OCI-M2 (cell line): ENCODE measurements at regions not wholly inside any gene's neighbourhood (a gene's known extent, or its start where the extent isn't known, plus 50 kb on each side); places are given as distances from the start of the nearest gene placed in this dataset.
"Not testable (repeated sequence)": the region's sequence is repeated elsewhere in the genome, so short reads cannot be mapped to it uniquely, and the experiment has no call there.

Experiments
- DNase-seq: peaks from one replicate; lab custom pipeline; 2025; ENCODE audit not compliant: unreplicated experiment; lab: John Stamatoyannopoulos, UW

DNA sequence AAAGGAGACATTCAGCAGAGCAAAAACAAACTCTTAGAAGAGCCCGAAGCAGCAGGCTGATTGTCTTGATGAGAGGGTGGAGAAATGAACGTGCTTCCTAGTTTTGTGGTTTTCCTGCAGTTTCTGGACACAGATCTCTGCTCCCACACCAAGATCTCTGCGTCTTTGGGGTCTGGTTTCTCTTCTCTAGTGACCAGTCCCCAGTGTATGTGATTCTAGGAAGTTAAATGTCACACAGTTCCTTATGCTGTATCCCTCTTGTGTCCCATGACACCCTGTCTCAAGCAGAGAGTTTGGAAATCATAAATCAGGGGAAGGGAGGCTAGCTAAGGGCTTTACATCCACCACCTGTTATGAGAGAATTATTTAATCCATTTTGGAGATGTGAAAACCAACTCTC lies 55.4 kb upstream of the KLF14 start:
- DNase-seq = no peak

DNA sequence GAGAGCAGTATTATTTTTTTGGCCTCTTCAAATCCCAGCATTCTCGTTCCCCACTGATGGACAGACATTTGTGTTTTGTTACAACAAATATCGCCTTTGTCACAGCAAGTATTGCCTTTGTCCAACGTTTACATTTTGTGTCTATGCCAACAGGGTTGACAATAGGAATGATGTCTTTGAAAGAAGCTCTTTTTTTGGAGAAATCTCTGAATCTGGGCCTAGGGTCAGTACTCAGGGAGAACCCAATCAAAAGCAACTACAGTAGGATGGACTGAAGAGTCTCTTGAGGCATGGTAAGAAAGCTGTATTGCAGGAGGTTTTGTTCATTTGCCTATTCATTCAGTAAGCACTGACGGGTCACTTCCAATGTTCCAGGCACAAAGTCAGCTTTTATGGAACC lies 57.7 kb upstream of the KLF14 start:
- no peak for DNase-seq

DNA sequence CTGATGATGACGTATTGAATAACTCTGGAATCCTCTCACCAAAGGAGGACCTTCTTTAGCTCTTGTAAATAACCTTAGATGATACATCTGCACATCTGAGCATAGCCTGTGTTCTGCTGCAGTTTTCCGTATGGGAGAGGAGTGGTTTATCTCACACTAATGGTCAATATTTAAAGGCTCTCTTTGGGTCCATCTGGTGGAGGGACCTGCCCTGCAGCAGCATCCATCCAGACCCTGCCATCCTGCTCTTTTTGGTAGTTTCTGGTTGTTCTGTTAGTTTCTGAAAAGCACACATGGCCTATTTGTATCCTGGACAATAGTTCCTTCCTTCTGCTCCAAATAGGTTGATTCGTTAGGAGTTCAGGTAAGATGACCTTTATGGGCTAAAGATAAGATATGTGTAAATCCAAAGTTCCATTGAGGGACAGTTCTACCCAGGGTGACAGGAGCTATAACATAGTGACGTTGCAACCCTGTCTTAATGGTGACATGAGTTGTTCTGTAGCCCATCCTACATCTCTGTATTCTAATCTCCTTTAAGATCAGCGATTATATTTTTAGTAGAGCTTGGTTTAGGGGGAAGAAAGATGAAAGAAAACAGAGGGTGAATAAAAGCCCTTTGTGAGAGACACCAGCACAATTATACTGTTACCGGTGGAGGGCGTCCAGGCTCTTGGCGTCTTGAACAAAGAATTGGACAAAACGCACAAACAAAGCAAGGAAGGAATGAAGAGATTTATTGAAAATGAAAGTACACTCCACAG lies 60.0 kb upstream of the KLF14 start:
- no peak for DNase-seq

DNA sequence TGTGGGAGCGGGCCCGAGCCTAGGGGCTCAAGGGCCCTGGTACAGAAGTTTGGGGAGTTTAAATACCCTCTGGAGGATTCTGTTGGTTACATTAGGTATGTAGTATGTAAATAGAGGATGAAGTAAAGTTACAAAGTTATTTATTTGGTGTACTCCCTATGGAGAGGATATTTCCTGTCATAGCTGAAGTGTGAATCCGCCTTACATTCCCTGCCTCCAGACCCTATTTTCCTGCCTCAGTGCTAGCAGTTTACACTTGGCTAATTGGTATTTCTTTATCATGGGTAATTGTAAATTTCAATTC lies 60.6 kb upstream of the KLF14 start:
- no peak for DNase-seq

DNA sequence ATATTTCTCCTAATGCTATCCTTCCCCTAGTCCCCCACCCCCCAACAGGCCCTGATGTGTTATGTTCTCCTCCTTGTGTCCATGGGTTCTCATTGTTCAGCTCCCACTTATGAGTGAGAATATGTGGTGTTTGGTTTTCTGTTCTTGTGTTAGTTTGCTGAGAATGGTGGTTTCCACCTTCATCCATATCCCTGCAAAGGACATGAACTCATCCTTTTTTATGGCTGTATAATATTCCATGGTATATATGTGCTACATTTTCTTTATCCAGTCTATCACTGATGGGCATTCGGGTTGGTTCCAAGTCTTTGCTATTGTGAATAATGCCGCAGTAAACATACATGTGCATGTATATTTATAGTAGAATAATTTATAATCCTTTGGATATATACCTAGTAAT lies 62.4 kb upstream of the KLF14 start:
- not testable (repeated sequence) for DNase-seq

DNA sequence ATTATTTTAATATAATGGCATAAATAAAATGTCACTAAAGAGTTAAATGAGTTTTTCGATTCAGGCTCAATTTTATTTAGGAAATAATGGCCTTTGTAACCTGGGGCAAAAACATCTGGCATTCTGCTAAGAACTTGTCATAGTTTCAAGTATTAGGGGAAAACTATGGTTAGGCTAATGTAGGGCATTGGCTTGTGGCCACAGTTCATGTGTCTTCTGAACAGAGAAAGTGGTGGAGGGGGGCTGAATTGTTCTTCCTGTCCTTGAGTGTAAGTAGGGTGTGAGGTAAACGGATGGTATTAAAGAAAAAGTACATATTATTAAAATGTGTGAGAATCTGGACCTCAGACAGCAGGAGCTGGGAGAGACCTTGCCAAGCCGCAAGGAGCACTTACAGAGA lies 69.1 kb upstream of the KLF14 start:
- DNase-seq = no peak

DNA sequence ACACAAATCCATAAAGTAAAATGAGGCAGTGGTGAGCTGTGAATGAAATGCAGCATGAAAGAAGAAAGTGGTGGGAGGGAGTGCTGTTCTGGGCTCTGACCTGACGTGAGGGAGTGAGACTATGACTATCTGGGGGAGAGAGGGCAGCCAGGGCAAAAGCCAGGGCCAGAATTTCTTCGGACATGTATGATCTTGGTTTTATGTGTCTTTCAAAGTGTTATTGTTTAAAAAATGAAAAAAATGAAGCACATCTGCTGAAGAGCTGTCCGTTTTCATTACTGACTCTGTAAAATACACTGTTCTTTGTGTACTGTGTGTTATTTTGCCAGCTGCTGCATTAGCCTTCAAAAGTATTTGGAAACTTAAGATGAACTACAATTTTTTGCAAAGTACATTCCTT lies 70.2 kb upstream of the KLF14 start:
- DNase-seq = no peak

DNA sequence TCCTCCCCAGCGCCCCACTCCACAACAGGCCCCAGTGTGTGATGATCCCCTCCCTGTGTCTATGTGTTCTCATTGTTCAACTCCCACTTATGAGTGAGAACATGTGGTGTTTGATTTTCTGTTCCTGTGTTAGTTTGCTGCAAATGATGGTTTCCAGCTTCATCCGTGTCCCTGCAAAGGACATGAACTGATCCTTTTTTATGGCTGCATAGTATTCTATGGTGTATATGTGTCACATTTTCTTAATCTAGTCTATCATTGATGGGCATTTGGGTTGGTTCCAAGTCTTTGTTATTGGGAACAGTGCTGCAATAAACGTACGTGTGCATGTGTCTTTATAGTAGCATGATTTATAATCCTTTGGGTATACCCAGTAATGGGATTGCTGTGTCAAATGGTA lies 78.8 kb upstream of the KLF14 start:
- not testable (repeated sequence) for DNase-seq

DNA sequence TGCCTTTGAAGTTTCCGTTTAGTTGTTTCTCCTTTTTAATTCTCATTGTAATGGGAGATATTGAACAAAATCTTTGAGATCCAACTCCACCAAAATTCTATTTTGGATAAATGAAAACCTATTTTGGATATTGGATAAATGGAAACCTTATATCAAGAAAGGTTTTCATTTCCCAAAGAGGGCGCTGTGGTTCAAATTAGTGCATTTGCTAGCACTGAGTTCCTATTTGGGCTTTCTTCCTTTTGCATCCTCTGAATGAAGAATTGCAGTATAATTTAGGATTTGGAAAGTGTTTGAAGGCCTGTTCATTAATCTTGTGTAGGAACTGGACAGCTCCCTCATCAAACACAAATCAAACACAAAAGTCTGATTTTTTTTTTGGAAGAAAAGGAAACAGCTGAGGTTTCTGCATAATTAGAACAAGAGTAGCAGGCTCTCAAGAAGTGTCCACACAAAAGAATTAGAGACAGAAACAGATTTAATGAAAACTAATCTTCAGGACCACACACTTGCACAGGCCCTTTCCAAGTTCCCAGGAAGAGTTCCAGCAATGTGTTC lies 80.8 kb upstream of the KLF14 start:
- no peak for DNase-seq

DNA sequence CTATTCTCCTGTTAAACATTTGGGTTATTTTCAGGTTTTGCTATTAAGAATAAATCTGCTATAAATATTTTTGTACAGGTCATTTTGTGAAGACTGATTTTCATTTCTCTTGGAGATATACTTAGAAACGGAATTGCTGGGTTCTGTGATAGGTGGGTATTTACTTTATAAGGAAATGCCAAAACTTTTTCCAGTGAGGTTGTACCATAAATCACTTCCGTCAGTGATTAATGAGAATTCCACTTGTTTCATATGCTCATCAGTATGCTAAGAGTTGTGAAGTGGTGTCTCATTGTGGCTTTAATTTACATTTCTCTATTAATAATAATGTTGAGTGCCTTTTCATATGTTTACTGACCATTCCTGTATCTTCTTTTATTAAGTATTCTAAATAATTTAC lies 84.0 kb upstream of the KLF14 start:
- no peak for DNase-seq

DNA sequence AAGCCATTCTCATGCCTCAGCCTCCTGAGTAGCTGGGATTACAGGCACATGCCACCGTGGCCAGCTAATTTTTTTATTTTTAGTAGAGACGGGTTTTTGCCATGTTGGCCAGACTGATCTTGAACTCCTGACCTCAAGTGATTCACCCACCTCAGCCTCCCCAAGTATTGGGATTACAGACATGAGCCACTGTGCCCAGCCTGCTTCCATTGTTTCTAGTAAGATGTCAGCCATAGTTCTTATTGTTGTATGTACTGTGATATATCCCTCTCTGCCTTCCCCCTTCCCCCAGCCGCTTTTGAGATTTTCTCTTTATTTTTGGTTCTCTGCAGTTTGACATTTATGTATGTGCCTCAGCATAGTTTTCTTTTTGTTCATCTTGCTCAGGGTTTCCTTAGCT lies 87.9 kb upstream of the KLF14 start:
- DNase-seq = no peak

DNA sequence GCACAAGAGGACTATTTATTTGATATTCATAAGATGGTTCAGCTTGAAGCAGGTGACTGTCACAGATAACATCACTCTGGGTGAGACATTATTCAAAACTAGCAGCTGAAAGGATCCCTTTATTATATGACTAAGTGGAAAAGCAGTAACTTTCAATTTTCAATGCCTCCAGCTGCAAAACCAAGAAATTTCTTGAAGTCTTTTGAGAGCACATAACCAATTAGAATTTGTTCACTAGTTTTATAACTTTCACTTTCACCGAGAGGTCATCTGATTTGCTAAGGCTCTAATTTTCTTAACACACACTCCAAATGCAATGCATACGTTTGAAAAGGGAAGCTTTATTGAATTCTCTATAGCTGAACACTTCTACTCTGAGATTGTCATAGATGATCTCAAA lies 88.6 kb upstream of the KLF14 start:
- no peak for DNase-seq

DNA sequence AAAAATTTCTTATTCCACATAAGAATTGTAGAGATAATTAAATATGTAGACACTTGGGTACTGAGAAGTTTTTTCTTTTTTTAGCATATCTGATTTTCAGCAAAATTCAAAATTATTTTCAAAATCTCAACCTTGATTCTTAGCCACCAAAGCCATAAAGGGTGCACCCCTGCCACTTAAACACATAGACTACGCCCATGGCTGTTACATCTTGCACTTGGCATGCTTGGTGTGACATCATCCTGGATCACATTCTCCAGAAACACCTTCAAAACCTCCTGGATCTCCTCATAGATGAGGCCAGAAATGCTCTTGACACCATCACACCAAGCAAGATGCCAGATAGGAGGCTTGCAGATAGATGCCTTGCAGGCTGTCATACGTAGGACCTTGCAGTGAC lies 89.1 kb upstream of the KLF14 start:
- no peak for DNase-seq

DNA sequence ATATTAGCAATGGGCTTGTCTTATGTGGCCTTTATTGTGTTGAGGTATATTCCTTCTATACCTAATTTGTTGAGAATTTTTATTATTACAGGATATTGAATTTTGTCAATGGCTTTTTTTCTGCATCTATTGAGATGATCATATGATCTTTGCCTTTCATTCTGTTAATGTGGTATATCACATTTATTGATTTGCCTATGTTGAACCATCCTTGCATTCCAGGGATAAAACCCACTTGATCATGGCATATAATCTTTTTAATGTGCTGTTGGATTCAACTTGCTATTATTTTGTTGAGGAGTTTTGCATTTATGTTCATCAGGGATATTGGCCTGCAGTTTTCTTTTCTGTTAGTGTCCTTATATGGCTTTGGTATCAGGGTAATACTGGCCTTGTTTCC lies 91.8 kb upstream of the KLF14 start:
- no peak for DNase-seq

DNA sequence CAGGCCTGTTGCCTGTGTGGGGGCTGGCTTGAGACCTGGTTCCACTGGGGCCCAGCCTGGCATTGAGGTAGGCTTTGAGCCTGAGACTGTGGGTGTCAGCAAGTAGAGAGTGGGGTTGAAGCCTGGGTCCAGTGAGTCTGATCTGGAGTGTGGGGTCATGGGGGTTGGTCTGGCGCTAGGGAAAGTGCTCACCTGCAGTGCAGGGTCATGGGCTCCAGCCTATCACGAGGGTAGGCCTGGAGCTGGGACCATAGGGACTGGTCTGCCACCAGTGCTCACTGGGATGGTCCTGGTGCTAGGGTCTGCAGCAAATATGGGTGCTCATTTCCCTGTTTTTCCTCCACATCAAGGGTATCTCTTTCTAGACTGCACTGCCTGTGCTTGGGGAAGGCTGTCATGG lies 95.4 kb upstream of the KLF14 start:
- no peak for DNase-seq

DNA sequence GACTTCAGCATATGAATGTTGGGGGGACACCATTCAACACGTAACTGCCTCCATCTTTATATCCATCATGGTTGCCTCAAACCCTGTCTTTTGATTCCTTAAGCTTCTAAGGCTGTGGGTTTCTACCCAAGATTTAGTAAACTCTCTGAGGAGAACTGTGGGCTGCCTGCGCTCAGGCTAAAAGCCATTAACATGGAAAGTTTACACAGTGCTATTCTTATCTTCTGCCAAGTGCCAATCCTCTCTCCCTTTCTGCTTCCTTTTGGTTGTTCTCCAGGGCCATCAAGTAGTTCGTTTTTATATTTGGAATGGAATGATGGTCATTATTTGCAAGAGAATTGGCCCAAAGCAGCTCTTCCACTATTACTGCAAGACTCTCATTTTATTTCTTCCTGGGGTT lies 97.3 kb upstream of the KLF14 start:
- no peak for DNase-seq

DNA sequence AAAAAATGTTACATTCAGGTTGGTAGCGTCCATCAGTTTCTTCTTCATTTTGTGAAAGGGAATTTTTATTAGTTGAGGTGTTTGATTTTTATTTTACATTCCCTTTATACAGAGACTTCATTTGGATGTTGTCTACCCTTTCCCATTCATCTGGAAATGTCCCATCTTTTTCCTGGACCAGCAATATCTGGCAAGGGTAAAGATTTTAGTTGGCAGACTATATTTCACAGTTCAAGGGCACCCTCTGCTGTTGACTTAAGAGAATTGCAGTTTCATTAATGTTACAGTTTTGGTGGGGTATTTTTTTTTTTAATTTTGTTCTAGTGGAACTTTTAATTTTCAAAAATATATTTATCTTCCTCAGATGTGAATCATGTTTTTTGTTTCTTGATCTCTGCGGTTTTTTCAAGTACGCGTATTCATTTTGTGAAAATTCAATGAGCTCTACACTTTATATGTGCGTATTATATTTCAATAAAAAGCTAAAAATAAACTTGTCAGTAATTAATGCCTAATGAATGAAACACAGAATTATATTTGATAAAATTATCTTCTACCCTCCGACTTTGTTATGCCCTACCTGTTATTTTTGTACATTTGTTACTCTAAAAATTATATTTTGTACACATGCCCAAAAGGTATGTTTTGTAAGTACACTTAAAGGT lies 97.9 kb upstream of the KLF14 start:
- no peak for DNase-seq

DNA sequence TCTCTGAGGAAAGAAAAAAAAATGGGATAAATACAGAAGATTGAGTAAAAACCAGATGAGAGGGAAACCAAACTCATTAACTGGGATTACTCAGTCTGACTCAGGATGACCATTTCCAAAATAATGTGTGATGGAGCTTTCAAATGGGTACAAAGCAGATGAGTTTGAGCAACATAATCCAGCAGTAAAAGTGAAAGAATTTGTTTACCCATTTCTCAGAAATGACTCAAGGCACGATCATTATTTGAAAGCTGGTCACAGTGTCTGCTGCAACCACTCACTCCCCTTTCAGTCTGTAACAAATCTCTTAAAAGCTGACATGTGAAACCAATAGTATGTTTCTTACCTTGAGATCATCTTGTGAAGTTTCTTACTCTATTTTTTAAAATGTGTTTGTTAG lies 104.7 kb upstream of the KLF14 start:
- no peak for DNase-seq

DNA sequence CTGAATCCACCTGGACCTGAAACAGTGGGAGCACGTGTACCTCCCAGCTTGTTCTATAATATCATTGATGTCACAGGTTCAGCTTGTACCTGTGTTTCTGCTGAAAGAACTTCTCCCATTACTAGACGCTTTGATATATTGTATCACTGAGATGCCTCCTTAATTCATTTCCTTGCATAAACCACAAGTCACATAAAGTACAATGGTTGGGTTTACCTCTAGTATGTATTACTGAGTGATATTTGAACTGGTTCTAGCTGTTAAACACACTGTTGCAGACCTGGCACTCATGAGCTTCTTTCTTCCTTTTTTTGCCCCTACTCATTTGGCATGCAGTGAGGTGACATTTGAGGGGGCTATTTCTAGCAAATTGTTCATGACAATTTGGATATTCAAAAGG lies 106.6 kb upstream of the KLF14 start:
- no peak for DNase-seq

DNA sequence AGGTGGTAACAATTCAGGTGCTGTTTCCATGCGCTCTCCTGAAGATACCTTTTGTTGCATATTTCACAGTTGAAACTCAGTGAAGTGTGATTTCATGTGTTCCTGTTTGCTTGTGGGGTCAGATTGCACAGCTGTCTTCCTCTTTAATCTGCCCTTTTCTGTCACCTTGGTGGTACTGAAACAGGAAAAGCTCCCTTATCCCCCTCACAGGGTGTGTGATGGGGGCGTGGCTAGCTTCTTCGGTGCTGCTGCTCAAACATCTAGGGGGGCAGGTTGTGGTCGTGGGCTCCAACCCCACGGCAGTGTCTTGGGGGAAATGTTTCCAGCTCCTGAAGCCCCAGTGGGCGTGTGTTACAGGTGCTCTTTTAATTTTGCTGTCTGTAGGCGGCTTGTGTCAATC lies 107.4 kb upstream of the KLF14 start:
- DNase-seq = no peak

DNA sequence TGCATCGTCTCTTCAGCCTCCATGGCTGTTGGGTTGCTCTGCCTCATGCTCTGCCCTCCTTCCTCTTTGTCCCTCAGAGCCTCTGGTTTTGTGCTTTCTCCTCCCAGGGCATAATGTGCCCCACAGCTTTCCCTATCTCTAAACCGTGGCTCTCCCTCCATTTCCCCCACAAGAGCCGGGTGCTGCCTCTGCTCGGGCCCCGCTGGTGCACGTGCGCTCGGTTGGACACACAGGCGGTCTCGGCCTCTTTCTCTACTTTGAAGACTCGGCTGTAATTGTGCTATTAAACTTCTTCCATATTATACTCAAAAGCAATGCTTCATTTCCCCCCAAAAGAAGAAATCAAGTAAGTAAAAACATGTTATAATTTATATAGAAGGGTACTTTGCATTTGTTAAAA lies 109.7 kb upstream of the KLF14 start:
- no peak for DNase-seq

DNA sequence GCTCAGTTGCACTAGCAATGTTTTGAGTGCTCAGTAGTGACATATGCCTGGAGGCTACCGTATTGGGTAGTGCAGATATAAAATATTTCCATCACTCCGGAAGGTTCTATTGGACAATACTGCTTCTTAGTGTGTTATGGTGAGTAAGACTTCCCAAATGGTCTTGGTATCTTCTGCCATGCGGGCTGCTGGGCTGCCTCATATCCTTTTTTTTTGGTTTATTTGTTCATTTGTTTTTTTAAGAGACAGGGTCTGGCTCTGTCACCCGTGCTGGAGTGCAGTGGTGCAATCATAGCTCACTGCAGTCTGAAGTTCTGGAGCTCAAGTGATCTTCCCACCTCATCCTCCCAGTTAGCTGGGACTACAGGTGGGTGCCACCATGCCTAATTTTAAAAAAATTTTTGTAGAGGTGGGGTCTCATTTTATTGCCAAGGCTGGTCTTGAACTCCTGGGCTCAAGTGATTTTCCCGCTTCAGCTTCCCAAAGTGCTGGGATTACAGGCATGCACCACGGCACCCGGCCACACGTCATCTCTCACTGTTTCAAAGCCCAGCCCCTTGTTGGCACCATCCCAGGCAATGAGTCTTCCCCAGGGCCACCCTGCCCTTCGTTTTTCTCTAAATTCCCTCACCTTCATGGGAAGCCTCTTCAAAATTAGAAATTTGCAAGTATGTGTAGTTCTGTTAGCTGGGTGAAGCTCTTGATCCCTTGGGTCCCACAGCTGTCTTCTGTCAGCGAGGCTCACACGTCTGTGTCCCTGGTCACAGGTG lies 111.0 kb upstream of the KLF14 start:
- no peak for DNase-seq
